K562 (cell line): ENCODE measurements at regions not wholly inside any gene's neighbourhood (a gene's known extent, or its start where the extent isn't known, plus 50 kb on each side); places are given as distances from the start of the nearest gene placed in this dataset.

Experiments
- ARHGAP35 ChIP-seq: fragments of 450-650 bp; IDR thresholded peaks from 2 replicates; pipeline ENCODE4 v1.6.1; 2018; ENCODE audit not compliant: partially characterized antibody
- IRF2 ChIP-seq: sonication (generic); formaldehyde crosslinking; IDR thresholded peaks from 2 replicates; pipeline ENCODE4 v1.8.1; 2022; ENCODE audit warnings: mild to moderate bottlenecking, missing genetic modification reagents
- NFE2 ChIP-seq: IDR thresholded peaks from 2 replicates; pipeline ENCODE4 v1.6.1; 2014; ENCODE audit warnings: antibody characterized with exemption, low read depth
- OTX1 ChIP-seq: fragments of 450-650 bp; formaldehyde crosslinking; IDR thresholded peaks from 2 replicates; pipeline ENCODE4 v1.4.0; 2022; ENCODE audit warnings: mild to moderate bottlenecking
- RBM17 ChIP-seq: fragments of 200-400 bp; formaldehyde crosslinking; IDR thresholded peaks from 2 replicates; pipeline ENCODE4 v1.6.1; 2017; ENCODE audit warnings: low read depth, mild to moderate bottlenecking, low read length, borderline replicate concordance
- SAP30 ChIP-seq: fragments of 200-600 bp; sonication (generic); IDR thresholded peaks from 2 replicates; pipeline ENCODE4 v1.6.1; 2012; ENCODE audit warnings: borderline replicate concordance, low read depth, mild to moderate bottlenecking, moderate library complexity, low read length, control low read depth, inconsistent platforms; ENCODE audit not compliant: insufficient read depth, poor library complexity, severe bottlenecking
- YY1 ChIP-seq, 3 experiments: IDR thresholded peaks; 2 replicates each; pipeline ENCODE4 v1.6.1; 2011; ENCODE audit warnings: low read length in 2 of 3, mild to moderate bottlenecking in 2 of 3, moderate library complexity in 2 of 3, borderline replicate concordance in 1 of 3, control low read depth in 1 of 3, low read depth in 1 of 3; ENCODE audit not compliant: insufficient read depth in 3 of 3, insufficient replicate concordance in 2 of 3, control insufficient read depth in 1 of 3, insufficient read length in 1 of 3; ENCODE audit errors: extremely low read depth in 1 of 3
- ZNF12 ChIP-seq: sonication (generic); formaldehyde crosslinking; IDR thresholded peaks from 2 replicates; pipeline ENCODE4 v1.4.0; 2020; ENCODE audit warnings: mild to moderate bottlenecking, missing genetic modification reagents
- ZNF133 ChIP-seq: fragments of 250-450 bp; sonication (Bioruptor Pico); IDR thresholded peaks from 2 replicates; pipeline ENCODE4 v1.4.0; 2020; ENCODE audit warnings: mild to moderate bottlenecking
- ZNF184 ChIP-seq: sonication (generic); formaldehyde crosslinking; IDR thresholded peaks from 2 replicates; pipeline ENCODE4 v1.5.0; 2020; ENCODE audit warnings: missing genetic modification reagents
- ZNF212 ChIP-seq: fragments of 450-650 bp; formaldehyde crosslinking; IDR thresholded peaks from 2 replicates; pipeline ENCODE4 v1.4.0; 2020; ENCODE audit warnings: mild to moderate bottlenecking
- ZNF311 ChIP-seq: fragments of 250-450 bp; sonication (Bioruptor Pico); IDR thresholded peaks from 2 replicates; pipeline ENCODE4 v1.4.0; 2020; ENCODE audit warnings: mild to moderate bottlenecking, moderate library complexity
- TF ChIP-seq, protein P1 (sequence below): fragments of 250-450 bp; sonication (Bioruptor Pico); IDR thresholded peaks from 2 replicates; pipeline ENCODE4 v1.8.0; 2021; ENCODE audit warnings: mild to moderate bottlenecking, moderate library complexity
- TF ChIP-seq, protein P2 (sequence below): fragments of 450-650 bp; formaldehyde crosslinking; conservative IDR thresholded peaks from 2 replicates; pipeline ENCODE4 v1.4.0; 2022; ENCODE audit warnings: mild to moderate bottlenecking, missing genetic modification characterization
- TF ChIP-seq, protein P3 (sequence below): fragments of 200-800 bp; sonication (Bioruptor generic); IDR thresholded peaks from 2 replicates; pipeline ENCODE4 v1.6.1; 2017; ENCODE audit warnings: missing genetic modification characterization, missing compliant biosample characterization
- TF ChIP-seq, protein P4 (sequence below): fragments of 250-450 bp; sonication (Bioruptor Pico); IDR thresholded peaks from 2 replicates; pipeline ENCODE4 v1.5.0; 2021

DNA sequence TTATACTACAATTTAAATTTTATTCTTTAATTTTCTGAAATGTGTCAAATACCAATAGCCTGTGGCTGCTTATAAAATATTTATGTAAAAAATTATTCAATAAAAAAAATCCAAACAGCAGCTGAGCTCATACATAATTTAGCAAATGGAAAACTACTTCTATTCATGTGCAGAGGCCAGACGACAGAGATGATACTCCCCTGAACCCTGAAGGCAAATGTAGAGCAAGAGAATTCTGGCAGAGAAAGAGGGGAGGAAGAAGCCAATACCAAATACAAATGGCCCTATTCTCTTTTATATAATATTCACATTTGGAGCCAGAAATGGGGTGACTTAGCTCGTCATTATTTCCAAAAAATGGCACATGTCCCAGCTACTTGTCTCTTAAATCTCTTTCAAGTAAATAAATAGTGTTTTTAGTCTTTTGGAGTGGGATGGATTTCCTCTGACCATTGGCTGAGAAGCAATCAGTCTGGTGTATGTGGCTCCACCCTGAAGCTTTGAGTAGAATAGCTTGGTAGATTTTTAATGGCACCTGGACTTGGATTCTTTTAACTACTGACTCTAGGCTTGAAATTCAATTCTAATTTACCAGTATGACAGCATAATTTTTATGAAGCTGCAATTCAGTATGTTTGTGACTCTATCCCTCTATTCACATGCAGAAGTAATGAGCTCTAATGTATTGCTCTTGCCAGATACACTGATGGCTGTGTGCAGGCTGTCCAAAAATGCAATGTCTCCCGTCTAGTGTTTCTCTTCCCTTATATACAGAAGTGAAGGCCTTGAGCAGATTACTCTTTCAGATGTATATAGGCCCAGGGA lies 113.4 kb upstream of the SCAF11 start (continued):
- TF ChIP-seq, protein P1, sequence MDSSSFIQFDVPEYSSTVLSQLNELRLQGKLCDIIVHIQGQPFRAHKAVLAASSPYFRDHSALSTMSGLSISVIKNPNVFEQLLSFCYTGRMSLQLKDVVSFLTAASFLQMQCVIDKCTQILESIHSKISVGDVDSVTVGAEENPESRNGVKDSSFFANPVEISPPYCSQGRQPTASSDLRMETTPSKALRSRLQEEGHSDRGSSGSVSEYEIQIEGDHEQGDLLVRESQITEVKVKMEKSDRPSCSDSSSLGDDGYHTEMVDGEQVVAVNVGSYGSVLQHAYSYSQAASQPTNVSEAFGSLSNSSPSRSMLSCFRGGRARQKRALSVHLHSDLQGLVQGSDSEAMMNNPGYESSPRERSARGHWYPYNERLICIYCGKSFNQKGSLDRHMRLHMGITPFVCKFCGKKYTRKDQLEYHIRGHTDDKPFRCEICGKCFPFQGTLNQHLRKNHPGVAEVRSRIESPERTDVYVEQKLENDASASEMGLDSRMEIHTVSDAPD (CRISPR knock-in tag): no peak
- TF ChIP-seq YY1 (IDR thresholded peaks at IDR 0.05; ENCODE audit: borderline replicate concordance in 1 of 3, control insufficient read depth in 1 of 3, extremely low read depth in 1 of 3, insufficient read depth in 3 of 3, insufficient read length in 1 of 3, insufficient replicate concordance in 2 of 3, low read depth in 1 of 3, low read length in 2 of 3) (no peak), ZNF184 (no peak), ZNF212 (no peak), RBM17 (no peak), IRF2 (no peak), ARHGAP35 (no peak), OTX1 (no peak), SAP30 (no peak), ZNF12 (CRISPR knock-in tag) (no peak), NFE2 (no peak), ZNF133 (CRISPR knock-in tag) (no peak), ZNF311 (CRISPR knock-in tag) (no peak)
- TF ChIP-seq, protein P2, sequence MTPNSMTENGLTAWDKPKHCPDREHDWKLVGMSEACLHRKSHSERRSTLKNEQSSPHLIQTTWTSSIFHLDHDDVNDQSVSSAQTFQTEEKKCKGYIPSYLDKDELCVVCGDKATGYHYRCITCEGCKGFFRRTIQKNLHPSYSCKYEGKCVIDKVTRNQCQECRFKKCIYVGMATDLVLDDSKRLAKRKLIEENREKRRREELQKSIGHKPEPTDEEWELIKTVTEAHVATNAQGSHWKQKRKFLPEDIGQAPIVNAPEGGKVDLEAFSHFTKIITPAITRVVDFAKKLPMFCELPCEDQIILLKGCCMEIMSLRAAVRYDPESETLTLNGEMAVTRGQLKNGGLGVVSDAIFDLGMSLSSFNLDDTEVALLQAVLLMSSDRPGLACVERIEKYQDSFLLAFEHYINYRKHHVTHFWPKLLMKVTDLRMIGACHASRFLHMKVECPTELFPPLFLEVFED: no peak
- TF ChIP-seq, protein P3, sequence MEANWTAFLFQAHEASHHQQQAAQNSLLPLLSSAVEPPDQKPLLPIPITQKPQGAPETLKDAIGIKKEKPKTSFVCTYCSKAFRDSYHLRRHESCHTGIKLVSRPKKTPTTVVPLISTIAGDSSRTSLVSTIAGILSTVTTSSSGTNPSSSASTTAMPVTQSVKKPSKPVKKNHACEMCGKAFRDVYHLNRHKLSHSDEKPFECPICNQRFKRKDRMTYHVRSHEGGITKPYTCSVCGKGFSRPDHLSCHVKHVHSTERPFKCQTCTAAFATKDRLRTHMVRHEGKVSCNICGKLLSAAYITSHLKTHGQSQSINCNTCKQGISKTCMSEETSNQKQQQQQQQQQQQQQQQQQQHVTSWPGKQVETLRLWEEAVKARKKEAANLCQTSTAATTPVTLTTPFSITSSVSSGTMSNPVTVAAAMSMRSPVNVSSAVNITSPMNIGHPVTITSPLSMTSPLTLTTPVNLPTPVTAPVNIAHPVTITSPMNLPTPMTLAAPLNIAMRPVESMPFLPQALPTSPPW: no peak
- TF ChIP-seq, protein P4, sequence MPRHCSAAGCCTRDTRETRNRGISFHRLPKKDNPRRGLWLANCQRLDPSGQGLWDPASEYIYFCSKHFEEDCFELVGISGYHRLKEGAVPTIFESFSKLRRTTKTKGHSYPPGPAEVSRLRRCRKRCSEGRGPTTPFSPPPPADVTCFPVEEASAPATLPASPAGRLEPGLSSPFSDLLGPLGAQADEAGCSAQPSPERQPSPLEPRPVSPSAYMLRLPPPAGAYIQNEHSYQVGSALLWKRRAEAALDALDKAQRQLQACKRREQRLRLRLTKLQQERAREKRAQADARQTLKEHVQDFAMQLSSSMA: no peak
